Thyroid gland (tissue), 4 donors: ENCODE measurements at regions not wholly inside any gene's neighbourhood (a gene's known extent, or its start where the extent isn't known, plus 50 kb on each side); places are given as distances from the start of the nearest gene placed in this dataset.

Experiments used
- POLR2A ChIP-seq, 2 donors: fragments of 450-650 bp; IDR thresholded peaks; one replicate each; pipeline ENCODE4 v1.6.1; 2017; ENCODE audit warnings: antibody characterized with exemption in 2 of 2, mild to moderate bottlenecking in 2 of 2, moderate library complexity in 1 of 2
- TF ChIP-seq, protein P1 (sequence below), 6 experiments: fragments of 200-600 bp in 3 of 6; fragments of 450-650 bp in 3 of 6; sonication (generic) in 3 of 6; IDR thresholded peaks; one replicate each; pipeline ENCODE4 v1.5.1; 2016 to 2019; ENCODE audit warnings: antibody characterized with exemption in 6 of 6, mild to moderate bottlenecking in 2 of 6, inconsistent platforms in 1 of 6, moderate library complexity in 1 of 6

DNA sequence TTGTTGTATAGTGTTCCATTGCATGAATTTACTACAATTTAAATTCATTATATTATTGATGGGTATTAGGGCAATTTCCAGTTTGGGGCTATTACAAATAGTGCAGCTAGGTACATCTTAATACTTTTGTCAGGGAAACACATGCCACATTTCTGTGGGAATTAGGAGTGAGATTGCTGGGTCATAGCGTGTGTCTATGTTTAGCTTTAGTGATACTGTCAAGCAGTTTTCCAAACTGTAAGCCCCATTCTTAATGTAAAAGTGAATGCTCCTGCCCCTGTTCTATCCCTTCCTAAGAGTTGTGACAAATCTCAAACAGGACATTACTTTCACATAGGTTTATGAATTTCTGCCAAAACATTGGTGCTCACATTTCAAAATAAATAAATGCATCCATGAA lies 184.5 kb upstream of the ANKRD28 start:
- TF ChIP-seq, protein P1, sequence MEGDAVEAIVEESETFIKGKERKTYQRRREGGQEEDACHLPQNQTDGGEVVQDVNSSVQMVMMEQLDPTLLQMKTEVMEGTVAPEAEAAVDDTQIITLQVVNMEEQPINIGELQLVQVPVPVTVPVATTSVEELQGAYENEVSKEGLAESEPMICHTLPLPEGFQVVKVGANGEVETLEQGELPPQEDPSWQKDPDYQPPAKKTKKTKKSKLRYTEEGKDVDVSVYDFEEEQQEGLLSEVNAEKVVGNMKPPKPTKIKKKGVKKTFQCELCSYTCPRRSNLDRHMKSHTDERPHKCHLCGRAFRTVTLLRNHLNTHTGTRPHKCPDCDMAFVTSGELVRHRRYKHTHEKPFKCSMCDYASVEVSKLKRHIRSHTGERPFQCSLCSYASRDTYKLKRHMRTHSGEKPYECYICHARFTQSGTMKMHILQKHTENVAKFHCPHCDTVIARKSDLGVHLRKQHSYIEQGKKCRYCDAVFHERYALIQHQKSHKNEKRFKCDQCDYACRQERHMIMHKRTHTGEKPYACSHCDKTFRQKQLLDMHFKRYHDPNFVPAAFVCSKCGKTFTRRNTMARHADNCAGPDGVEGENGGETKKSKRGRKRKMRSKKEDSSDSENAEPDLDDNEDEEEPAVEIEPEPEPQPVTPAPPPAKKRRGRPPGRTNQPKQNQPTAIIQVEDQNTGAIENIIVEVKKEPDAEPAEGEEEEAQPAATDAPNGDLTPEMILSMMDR (IDR thresholded peaks at IDR 0.05) = no peak
- no peak for TF ChIP-seq POLR2A (IDR thresholded peaks at IDR 0.05)
